ENCODE measurements at regions not wholly inside any gene's neighbourhood (a gene's known extent, or its start where the extent isn't known, plus 50 kb on each side); places are given as distances from the start of the nearest gene placed in this dataset.

DNA sequence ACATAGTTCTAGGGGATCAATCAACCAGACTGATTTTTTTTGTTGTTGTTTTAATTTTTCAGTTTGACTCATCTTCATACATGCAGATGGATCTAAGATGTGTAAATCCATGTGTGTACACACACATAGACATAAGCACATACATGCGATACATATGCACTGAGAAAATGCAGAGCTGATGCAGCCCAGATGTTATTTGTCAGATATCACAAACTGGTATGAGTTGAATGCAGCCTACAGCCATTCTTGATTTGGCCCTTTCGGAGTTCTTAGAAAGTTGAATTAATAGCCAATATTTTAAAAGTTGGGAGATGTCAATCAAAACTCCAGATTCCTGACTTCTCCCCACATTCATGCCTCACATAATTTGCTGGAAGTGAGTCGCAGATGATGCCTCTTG, 180.4 kb downstream of the SPATA18 start:
- in situ Hi-C loops (cut with MboI; ENCODE audit: low sequenced_read_pairs) = no loop called here

DNA sequence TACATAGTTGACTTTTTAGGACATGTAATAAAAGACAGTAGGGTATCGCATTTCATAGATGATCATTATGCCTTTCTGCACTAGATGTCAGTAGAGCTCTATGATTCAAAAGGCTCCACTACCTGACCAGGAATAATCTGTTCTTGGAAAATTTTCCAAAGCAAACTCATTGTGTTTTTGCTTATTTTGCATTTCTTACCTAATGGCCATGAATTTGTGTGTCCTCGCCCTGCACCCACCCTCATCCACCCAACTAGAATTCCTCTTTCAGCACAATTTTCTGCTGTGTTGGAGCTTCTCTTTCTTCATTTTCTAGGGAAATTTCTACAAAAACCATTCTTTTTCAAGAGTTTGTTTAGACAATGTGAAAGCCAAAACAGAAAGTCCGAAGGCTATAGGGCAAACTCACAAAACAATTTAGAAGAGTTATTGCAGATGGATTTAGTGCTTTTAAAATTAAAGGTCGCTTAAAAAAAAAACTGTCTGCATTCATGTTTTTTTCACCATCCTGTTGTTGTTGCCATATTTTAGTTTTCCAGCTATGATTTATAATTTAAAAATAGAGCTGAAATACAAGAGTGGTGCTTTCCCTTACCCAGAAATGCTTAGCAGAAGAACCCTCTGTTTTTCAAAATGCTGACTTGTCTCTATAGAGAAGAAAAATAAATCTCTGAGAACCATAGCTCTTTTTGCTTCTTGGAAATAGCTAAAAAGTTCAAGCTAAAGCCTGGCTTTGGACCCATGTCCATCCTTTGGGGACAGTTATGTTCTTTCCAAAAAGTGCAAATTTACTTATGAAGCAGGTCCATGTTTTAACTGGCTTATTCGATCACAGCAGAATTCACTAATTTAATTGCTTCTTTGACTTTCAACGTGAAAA, 183.7 kb downstream of the SPATA18 start:
- in situ Hi-C loops (cut with MboI; ENCODE audit: low sequenced_read_pairs) = no loop called here

DNA sequence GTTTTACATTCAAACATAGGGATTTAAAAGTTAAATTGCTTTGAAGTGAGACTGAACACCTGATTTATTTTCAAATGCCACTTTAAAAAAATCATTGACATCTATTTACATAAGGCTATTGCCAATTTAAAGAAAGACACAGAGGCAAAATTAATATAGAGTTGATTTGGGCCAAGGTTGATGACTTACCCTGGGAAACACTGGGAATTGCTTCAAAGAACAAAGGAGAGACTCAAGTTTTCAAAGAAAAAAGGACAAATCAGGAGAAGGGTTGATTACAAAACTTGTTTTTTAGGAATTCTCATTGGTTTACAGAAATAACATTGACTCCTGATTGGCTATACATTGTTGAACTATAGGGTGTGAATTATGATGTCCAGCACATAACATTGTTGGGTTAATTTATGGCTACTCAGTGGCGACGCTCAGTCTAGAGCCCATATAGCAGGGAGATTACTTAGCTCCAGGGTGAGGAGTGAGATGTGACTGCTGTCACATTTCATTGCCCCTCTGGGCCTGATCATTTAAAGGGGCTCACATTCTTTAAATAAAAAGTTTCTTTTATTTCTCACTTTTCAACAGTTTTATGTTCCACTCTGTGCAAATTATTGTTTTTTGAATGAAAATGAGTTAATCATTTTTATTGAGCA, 184.6 kb downstream of the SPATA18 start:
- in situ Hi-C loops (cut with MboI; ENCODE audit: low sequenced_read_pairs) = no loop called here

DNA sequence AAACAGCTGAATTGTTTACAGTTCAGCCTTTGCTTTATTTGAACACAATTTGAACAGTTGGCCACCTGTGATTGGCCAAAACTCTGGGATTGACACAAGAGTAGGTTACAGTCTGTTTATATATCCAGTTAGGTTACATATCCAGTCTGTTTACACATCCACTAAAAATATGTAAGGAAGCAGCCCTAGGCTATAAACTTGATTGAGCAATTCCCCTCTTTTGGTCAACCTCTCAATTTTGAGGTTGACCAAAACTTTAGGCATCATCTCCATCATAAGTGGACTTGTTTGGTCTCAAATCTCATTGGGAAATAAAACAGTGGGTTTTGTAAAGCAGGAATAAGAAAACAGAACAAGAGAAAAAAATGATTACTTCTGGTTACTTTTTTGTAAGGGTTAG, 190.8 kb downstream of the SPATA18 start:
- in situ Hi-C loops (cut with MboI; ENCODE audit: low sequenced_read_pairs) = no loop called here

DNA sequence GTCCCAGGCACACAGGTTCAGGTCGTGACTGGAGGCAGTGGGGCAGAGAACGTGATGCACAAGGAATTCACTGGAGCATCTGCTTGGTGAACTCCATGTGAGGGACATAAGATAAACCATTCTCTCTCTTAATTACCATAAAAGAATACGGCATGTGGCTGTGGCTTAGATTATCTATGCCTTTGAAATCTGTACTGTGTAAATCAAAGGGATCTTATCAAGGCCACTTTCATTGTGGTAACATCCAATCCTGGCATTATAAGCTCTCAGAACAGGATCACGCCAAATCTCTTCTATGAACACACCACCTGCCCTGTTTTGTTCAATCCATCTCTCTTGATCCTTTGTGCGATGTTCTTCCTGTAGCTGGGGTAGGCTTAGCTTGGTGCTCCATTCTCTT, 192.3 kb downstream of the SPATA18 start:
- in situ Hi-C loops (cut with MboI; ENCODE audit: low sequenced_read_pairs) = no loop called here

DNA sequence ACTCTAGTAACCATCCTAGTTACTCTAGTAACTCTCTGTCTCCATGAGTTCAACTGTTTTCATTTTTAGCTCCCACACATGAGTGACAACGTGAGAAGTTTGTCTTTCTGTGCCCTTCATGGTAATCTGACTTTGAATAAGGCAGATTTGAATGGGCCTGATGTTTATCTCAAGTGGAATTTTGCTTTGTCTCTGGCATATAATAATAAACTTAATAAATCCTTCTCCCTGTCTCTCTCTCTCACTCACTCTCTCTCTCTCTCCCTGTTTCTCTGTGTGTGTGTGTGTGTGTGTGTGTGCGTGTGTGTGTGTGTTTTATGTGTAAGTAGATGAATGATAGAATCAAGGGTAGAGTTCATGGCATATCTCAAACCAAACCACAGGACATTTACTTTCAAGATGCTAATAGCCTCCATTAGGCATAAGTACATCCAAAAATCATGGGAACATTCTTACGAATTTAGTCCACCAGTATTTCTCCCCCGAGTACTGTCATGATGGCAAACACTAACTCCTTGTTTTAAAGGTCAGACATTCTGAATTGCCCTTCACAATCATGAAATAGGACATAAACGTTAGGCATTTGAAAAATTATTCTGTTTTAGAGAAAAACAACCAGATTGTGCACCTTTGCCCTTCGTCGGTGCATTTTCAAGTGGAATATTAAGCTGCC, 193.1 kb downstream of the SPATA18 start:
- in situ Hi-C loops (cut with MboI; ENCODE audit: low sequenced_read_pairs) = no loop called here

DNA sequence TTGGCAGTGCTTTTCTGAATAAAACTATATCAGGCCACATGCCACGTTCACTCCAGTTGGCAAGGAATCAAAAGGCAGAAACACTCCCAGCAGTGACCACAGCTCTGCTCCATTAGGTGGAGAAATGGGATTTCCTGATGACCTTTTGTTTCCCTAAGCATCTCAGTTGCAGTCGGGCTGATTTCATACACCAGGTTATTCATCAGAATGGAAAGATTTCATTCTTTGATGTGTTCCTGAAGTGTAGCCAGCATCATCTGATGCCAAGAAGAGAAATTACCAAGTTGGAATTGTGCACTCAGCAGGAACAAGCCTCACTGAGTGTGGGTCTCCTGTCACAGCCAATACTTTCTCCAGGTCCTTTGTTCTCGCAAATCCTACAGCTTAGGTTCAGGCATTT, 193.7 kb downstream of the SPATA18 start:
- in situ Hi-C loops (cut with MboI; ENCODE audit: low sequenced_read_pairs) = no loop called here

GRCh38 chr4:52246827-52247226, 195.7 kb downstream of the SPATA18 start:
- in situ Hi-C loops (cut with MboI; ENCODE audit: low sequenced_read_pairs) = no loop called here

DNA sequence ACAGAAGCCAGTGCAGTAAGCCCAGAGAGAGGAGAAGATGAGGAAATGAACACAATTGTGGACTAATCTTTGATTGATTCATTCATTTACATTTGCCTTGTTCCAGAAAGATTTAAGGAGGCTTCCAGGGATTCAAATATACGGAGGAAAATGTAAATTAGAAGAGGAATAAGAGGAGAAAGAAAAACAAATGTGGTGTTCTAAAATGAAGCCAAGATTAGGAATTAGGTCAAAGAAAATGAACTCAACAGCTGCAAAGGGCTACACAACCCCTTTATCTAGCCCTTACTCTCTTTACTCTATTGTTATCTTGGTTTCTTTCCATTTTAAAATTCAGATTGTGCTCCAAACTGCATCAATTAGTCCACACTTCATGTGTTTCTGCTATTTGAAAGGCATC, 196.8 kb downstream of the SPATA18 start:
- in situ Hi-C loops (cut with MboI; ENCODE audit: low sequenced_read_pairs) = no loop called here

- in situ Hi-C loops (cut with MboI; ENCODE audit: low sequenced_read_pairs) = no loop called here
These were observed 197.7 kb downstream of the SPATA18 start for GRCh38 chr4:52248820-52249219.

DNA sequence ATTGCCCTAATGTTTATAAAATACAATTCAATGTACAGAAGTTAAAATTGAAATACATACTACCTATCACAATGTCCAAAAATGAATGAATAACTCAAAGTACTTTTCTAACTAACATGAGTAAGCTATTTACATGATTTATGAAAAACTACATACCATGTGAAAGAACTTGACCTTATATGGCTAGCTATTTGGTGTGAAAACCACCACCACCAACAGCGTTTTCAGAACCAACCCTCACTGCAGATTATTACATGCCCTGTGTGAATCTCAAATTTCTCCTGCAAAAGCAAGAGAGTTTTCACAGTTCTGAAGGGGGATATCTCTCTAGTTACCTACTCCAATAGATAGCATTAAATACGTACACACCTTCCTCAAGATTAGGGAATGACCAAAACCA, 198.5 kb downstream of the SPATA18 start:
- in situ Hi-C loops (cut with MboI; ENCODE audit: low sequenced_read_pairs) = no loop called here

GRCh38 chr4:52250154-52250553, 199.1 kb downstream of the SPATA18 start:
- in situ Hi-C loops (cut with MboI; ENCODE audit: low sequenced_read_pairs) = no loop called here

GRCh38 chr4:52251864-52252263, 200.8 kb downstream of the SPATA18 start:
- in situ Hi-C loops (cut with MboI; ENCODE audit: low sequenced_read_pairs) = no loop called here

DNA sequence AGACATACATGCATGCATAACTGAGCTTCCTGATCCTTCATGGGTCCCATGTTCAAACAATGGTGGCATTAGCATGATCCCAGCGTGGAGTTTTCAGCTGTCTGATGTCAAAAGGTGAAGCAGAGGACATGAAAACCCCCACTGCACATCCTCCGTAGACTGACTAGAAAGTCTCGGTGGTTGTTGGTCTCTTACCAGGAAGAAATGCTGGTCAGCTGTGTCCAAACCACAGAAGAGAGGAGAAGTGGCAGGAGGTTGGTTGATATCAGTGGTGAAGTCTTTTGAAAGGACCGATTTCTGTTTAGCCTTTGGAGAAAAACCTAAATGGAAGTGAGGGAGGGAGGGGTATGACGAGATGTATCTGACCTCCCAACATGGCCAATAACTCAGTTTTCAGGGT, 201.9 kb downstream of the SPATA18 start:
- in situ Hi-C loops (cut with MboI; ENCODE audit: low sequenced_read_pairs) = no loop called here

DNA sequence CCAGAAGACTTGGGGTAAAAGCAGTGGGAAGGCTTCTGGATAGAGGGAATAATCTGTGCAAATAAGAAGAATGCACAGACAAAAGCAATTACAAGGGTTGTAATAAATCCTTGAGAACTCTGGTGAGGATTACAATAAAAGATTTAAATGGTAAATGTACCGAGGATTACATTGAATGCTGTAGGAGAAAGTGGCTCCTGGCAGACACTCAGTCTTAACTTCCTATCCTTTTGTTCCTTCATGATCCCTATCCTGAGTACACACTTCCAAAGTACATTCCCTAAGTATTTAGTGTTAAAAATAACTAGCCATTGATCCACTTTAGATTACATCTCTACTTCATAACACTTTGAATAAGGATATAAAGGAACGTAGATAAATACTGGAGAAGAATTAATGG, 205.4 kb downstream of the SPATA18 start:
- in situ Hi-C loops (cut with MboI; ENCODE audit: low sequenced_read_pairs) = no loop called here

DNA sequence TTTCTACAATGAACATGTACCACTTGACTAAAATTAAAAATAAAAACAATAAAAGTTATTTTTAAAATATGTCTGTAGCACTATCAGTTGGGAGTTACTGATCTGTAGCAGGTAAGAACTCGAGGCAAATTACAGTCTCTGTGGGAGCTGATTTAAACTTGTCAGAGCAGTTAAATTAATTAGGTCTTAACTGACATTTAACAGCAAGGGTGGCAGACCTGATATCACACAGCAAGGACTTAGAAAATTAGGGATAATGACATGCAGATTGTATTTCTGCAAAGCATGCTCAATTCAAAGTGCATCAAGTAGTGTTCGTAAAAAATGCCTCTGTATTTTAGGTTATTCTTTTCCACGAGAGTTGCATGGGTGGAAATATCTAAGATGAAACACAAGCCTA, 208.9 kb downstream of the SPATA18 start:
- in situ Hi-C loops (cut with MboI; ENCODE audit: low sequenced_read_pairs) = no loop called here

DNA sequence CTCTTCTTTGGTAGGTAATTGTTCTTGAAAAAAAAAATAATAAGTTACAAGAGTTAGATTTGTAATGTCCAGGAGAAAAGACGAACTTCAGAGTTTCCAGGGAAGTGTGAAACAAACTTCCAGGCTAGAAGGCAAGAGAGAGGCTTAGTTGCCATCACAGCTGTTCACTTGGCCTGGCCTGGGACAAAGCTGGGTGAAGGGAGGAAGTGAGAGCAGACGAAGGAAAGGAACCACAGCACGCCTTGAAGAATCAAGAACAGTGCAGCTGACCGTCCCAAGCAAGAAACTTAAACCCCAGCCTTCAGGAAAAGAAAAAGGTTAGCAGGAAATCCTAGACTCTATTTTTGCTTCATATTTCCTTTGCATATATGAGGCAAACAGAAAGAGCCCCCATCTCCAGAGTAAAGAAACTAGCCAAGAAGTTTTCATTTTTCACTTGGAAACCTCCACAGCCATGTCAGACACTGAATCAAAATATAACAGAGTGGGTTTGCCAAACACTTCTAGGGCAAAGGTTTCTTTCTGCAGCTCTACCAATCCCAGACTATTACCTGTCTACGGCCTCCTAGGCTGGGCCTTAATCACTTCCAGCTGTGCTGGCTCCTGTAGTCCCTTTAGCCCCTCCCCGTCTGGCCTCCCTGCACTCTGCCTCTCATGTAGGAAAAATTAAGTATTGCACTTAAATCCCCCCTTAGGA, 209.6 kb downstream of the SPATA18 start:
- in situ Hi-C loops (cut with MboI; ENCODE audit: low sequenced_read_pairs) = no loop called here

DNA sequence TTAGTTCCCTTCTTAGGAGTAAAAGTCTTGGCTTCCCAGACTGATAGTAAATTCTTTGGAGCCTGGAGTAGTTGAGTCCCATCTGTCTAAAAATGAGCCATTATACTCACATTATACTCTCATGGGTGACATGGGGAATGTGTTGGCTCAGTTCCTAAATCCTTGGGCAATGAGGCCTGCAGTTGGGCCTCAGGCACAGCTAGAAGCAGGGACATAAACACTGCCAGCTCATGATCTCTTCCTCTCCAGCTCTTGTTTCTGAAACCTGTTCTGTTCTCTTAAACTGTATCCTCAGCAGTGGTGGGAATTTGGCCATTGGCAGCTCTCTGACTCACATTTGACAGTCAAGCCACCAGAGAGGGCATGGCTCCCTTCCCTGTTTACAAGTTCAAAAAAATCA, 212.5 kb downstream of the SPATA18 start:
- in situ Hi-C loops (cut with MboI; ENCODE audit: low sequenced_read_pairs) = no loop called here

DNA sequence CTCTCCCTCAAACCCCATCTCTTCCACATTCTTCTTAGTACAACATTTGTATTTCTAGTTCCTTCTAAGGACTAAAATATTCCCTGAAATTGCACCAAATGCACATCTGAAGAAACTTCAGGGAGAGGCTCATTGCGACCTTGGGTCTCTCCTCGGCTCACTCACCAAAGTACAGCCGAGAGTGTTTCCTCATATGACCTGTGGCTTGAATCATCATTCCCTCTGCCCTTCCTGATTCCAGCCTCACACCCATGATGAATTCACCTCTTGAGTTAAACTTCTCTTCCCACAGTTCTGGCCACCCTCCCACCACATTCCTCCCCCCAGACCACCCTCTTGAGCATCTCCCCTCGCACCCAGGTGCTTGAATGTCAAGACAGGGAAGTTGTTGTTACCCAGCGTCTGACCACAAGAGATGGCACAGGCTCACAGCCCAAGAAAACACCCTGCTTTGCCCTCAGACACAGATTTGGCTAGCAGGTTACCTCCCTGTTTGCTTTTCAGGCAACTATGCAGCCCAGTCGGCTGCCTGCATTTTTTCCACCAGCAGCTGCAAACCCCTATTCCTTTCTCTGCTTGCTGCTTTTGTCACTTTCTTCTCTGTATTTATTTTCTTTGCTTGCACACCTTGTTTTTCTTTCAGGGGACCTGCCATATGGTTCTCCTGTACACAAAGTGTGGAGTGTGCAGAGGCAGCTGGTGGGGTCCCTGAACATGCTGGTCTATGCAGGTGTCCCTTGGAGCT, 214.8 kb downstream of the SPATA18 start:
- in situ Hi-C loops (cut with MboI; ENCODE audit: low sequenced_read_pairs) = no loop called here

DNA sequence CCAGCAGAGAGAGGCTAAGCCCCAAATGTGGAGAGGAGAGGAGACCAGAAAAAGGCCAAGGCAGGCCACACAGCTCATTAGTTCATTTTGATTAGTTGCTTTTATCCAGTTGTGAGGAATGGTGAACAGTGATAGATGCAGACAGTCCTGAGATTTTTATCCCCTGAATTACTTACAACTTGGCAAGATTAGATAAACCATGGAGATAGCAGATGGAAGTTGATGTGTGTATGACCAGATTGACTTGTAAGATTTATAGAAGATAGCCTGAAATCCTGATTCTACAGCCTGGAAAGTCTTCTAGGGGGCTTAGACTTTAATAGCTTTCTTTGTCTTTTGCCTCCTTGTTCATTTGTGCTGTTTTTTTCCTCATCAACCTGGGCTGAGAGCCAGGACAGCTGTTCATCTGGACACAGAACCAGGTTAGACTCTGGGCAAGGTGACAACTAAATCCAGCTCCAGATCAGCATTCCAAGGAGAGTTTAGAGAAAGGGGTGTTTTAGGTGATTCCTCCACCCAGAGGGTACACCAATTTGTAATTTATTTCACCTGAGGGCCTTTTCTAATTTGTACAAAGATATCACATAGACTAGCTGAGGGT, 215.5 kb downstream of the SPATA18 start:
- in situ Hi-C loops (cut with MboI; ENCODE audit: low sequenced_read_pairs) = no loop called here
